Caco-2 (cell line): ENCODE measurements at regions not wholly inside any gene's neighbourhood (a gene's known extent, or its start where the extent isn't known, plus 50 kb on each side); places are given as distances from the start of the nearest gene placed in this dataset.

Experiments used
- BruUV-seq: library from RNA; stranded (reverse); fragments of 400-500 nt; replicated peaks from 2 replicates; lab custom pipeline; 2021; lab: Mats Ljungman, UMichigan
- CTCF ChIA-PET: fragments of 300-600 bp; sonication (Branson Sonifier 250); formaldehyde crosslinking; loops from one replicate; lab custom pipeline; 2022; ENCODE audit warnings: antibody characterized with exemption; lab: Charles Lee
- POLR2A ChIA-PET: fragments of 300-600 bp; sonication (Branson Sonifier 250); formaldehyde crosslinking; loops from one replicate; lab custom pipeline; 2022; ENCODE audit warnings: antibody characterized with exemption; lab: Charles Lee
- DNase-seq, 2 experiments: peaks; one replicate each; pipeline versions ENCODE4 v3.0.0 to v3.0.0-alpha.2; 2020 to 2022
- H3K27me3 ChIP-seq: replicated peaks from 2 replicates; pipeline ENCODE4 v1.6.0; 2011; ENCODE audit warnings: low read length; ENCODE audit not compliant: control insufficient read depth, insufficient read depth
- H3K36me3 ChIP-seq: 2 replicates; pipeline ENCODE4 v1.5.1; 2011; ENCODE audit warnings: low read length; ENCODE audit not compliant: control insufficient read depth, insufficient read depth
- H3K4me1 ChIP-seq: fragments of 250-450 bp; sonication (Bioruptor Pico); 2 replicates; pipeline ENCODE4 v1.5.1; 2020; ENCODE audit warnings: mild to moderate bottlenecking
- H3K4me3 ChIP-seq: 2 replicates; pipeline ENCODE4 v1.5.1; 2011; ENCODE audit warnings: low read depth, mild to moderate bottlenecking, control low read depth, low read length
- H3K9me3 ChIP-seq: fragments of 250-450 bp; sonication (Bioruptor Pico); 2 replicates; pipeline ENCODE4 v1.5.1; 2020; ENCODE audit warnings: mild to moderate bottlenecking, moderate library complexity
- H3K27ac Mint-ChIP-seq: one replicate; pipeline ENCODE4 v1.8.0; 2022; ENCODE audit warnings: mixed read lengths; ENCODE audit not compliant: unreplicated experiment
- H3K27me3 Mint-ChIP-seq: one replicate; pipeline ENCODE4 v1.8.0; 2022; ENCODE audit warnings: mixed read lengths; ENCODE audit not compliant: insufficient read depth, unreplicated experiment
- H3K36me3 Mint-ChIP-seq: one replicate; pipeline ENCODE4 v1.8.0; 2022; ENCODE audit warnings: mild to moderate bottlenecking, mixed read lengths; ENCODE audit not compliant: insufficient read depth, unreplicated experiment
- H3K4me1 Mint-ChIP-seq: one replicate; pipeline ENCODE4 v1.8.0; 2022; ENCODE audit warnings: low read depth, mixed read lengths; ENCODE audit not compliant: unreplicated experiment
- H3K4me3 Mint-ChIP-seq: one replicate; pipeline ENCODE4 v1.8.0; 2022; ENCODE audit warnings: mild to moderate bottlenecking, moderate library complexity, mixed read lengths; ENCODE audit not compliant: unreplicated experiment
- H3K9me3 Mint-ChIP-seq: one replicate; pipeline ENCODE4 v1.8.0; 2022; ENCODE audit warnings: mixed read lengths; ENCODE audit not compliant: unreplicated experiment
- CTCF ChIP-seq, 2 experiments: fragments of 200-600 bp in 1 of 2; IDR thresholded peaks; 1 replicate in 1 of 2; 2 replicates in 1 of 2; pipeline versions ENCODE4 v1.5.1 to v1.8.0; 2011 to 2022; ENCODE audit warnings: antibody characterized with exemption in 1 of 2, control low read depth in 1 of 2, inconsistent platforms in 1 of 2, low read depth in 1 of 2, low read length in 1 of 2, mild to moderate bottlenecking in 1 of 2, moderate library complexity in 1 of 2; ENCODE audit not compliant: insufficient read depth in 1 of 2, severe bottlenecking in 1 of 2, unreplicated experiment in 1 of 2
- intact Hi-C: fragments of 100-400 bp; cut with micrococcal nuclease; formaldehyde crosslinking; loops from one replicate; pipeline ENCODE4 v1.10.0; 2022; ENCODE audit not compliant: unreplicated experiment

- H3K4me1 ChIP-seq = peaks cover 14% of the 10 kb centered on the region
- intact Hi-C loops = no loop called here
Measured at GRCh38 chr14:101478796-101479410, 82.4 kb upstream of the DIO3 start.

GRCh38 chr14:101480022-101480746 is 81.1 kb upstream of the DIO3 start:
- intact Hi-C loops = no loop called here
- no peak for DNase-seq
- Histone ChIP-seq H3K36me3 (no peaks in the 10 kb centered on the region), H3K4me1 (peaks cover 14% of the 10 kb centered on the region), H3K4me3 (no peak overlapping the region), H3K27me3 (no peaks in the 10 kb centered on the region), H3K9me3 (no peaks in the 10 kb centered on the region)
- H3K4me1 Mint-ChIP-seq = peaks cover 23% of the 10 kb centered on the region
- no peak for TF ChIP-seq CTCF (IDR thresholded peaks at IDR 0.05; ENCODE audit: insufficient read depth in 1 of 2, low read depth in 1 of 2, low read length in 1 of 2, severe bottlenecking in 1 of 2, unreplicated experiment in 1 of 2)
- BruUV-seq = no TSS peak
- no peaks in the 10 kb centered on the region for H3K27me3 Mint-ChIP-seq
- CTCF ChIA-PET = no interaction called here
- H3K36me3 Mint-ChIP-seq = no peaks in the 10 kb centered on the region
- peak overlapping the region; percentile 56 for H3K4me3 Mint-ChIP-seq
- peaks cover 22% of the 10 kb centered on the region for H3K9me3 Mint-ChIP-seq
- peak overlapping the region; percentile 72 for H3K27ac Mint-ChIP-seq
- POLR2A ChIA-PET = interaction anchor here (0.6 kb wide), 1 partner anchor 1465 kb away, joined by 6 read pairs; no protein-coding TSS in a partner anchor

More at GRCh38 chr14:101478796-101479410, 82.4 kb upstream of the DIO3 start:
- peaks cover 16% of the 10 kb centered on the region for H3K9me3 Mint-ChIP-seq
- no peak overlapping the region for H3K4me3 ChIP-seq
- ChIA-PET CTCF (no interaction called here), POLR2A (no interaction called here)
- no peak overlapping the region for H3K4me3 Mint-ChIP-seq
- peaks cover 23% of the 10 kb centered on the region for H3K4me1 Mint-ChIP-seq
- no peaks in the 10 kb centered on the region for H3K27me3 ChIP-seq
- H3K36me3 Mint-ChIP-seq = no peaks in the 10 kb centered on the region
- TF ChIP-seq CTCF (IDR thresholded peaks at IDR 0.05; ENCODE audit: insufficient read depth in 1 of 2, low read depth in 1 of 2, low read length in 1 of 2, severe bottlenecking in 1 of 2, unreplicated experiment in 1 of 2) = no peak
- H3K36me3 ChIP-seq = no peaks in the 10 kb centered on the region
- H3K27me3 Mint-ChIP-seq = no peaks in the 10 kb centered on the region
- no peak overlapping the region for H3K27ac Mint-ChIP-seq
- no TSS peak for BruUV-seq
- no peak for DNase-seq
- no peaks in the 10 kb centered on the region for H3K9me3 ChIP-seq

- Histone ChIP-seq H3K4me3 (no peak overlapping the region), H3K9me3 (no peaks in the 10 kb centered on the region), H3K27me3 (no peaks in the 10 kb centered on the region), H3K36me3 (no peaks in the 10 kb centered on the region), H3K4me1 (peaks cover 9% of the 10 kb centered on the region)
- ChIA-PET CTCF (no interaction called here), POLR2A (interaction anchor here (0.6 kb wide), 1 partner anchor 1465 kb away, joined by 6 read pairs; no protein-coding TSS in a partner anchor)
- Mint-ChIP-seq H3K36me3 (no peaks in the 10 kb centered on the region), H3K27ac (peak overlapping the region; percentile 72), H3K4me3 (peak overlapping the region; percentile 56), H3K27me3 (no peaks in the 10 kb centered on the region), H3K4me1 (peaks cover 23% of the 10 kb centered on the region), H3K9me3 (peaks cover 22% of the 10 kb centered on the region)
- TF ChIP-seq CTCF (IDR thresholded peaks at IDR 0.05; ENCODE audit: insufficient read depth in 1 of 2, low read depth in 1 of 2, low read length in 1 of 2, severe bottlenecking in 1 of 2, unreplicated experiment in 1 of 2) = no peak
- DNase-seq = peak; percentile 20 to 46
- no TSS peak for BruUV-seq
- intact Hi-C loops = no loop called here
Measured at GRCh38 chr14:101480747-101481530, 80.4 kb upstream of the DIO3 start.
